ENCODE measurements at regions not wholly inside any gene's neighbourhood (a gene's known extent, or its start where the extent isn't known, plus 50 kb on each side); places are given as distances from the start of the nearest gene placed in this dataset.
"Not testable (repeated sequence)": the region's sequence is repeated elsewhere in the genome, so short reads cannot be mapped to it uniquely, and the experiment has no call there.

GRCh38 chr2:95767950-95768349 lies 176.1 kb downstream of the TRIM43 start:
- DNase-seq, result not testable (repeated sequence)

- not testable (repeated sequence) for DNase-seq
Measured at GRCh38 chr2:95769256-95769655, 177.5 kb downstream of the TRIM43 start.

- DNase-seq, result not testable (repeated sequence)
Measured at GRCh38 chr2:95770726-95771125, 178.9 kb downstream of the TRIM43 start.

DNA sequence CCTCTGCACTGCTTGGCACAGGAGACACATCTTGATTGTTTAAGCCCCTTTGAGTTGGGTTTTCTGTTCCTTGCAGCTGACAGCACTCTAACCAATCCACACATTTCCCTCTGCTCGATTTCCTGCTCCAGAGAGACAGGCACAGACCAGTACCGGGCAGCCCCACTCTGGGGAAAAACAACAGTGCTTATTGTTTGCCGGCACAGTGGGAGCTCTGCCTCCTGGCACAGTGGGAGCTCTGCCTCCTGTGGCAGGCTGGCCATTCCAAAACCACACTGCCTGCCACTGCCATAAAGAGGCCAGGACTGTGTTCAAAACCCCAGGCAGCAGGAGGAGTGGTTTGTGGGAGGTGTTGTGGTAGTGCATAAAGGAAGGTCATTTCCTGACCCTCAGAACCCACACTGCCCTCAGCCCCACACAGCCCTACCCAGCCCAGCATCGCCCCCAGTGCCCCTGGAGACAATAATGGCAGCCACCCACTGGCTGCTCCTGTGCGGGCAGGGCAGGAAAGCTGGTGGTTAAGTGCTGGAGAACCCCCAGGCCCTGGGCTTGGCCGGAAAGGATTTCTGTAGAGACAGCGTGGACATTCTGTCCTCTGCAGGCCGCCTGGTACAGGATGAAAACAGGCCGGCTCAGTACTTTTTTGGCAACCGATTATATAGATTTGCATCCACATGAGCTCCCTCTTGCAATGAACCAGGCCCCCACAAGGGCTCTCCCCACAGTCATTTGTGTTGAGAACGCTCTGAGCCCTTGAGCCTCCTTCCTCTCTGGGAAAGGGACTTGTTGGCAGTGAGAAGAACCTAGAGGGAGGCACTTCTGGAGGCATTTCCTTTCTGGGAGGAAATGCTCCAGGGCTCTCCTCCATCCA lies 182.8 kb downstream of the TRIM43 start:
- not testable (repeated sequence) for DNase-seq

GRCh38 chr2:95775193-95775531 lies 183.4 kb downstream of the TRIM43 start:
- not testable (repeated sequence) for DNase-seq
